ENCODE measurements at regions not wholly inside any gene's neighbourhood (a gene's known extent, or its start where the extent isn't known, plus 50 kb on each side); places are given as distances from the start of the nearest gene placed in this dataset.

GRCh38 chr7:85890244-85890811, 703.5 kb upstream of the SEMA3D start:
- no peaks in the 10 kb centered on the region for H3K27me3 Mint-ChIP-seq (ENCODE audit: low read depth)
- no peaks in the 10 kb centered on the region for H3K36me3 Mint-ChIP-seq (ENCODE audit: low read depth)
- H3K9me3 Mint-ChIP-seq = no peaks in the 10 kb centered on the region
- no peaks in the 10 kb centered on the region for H3K4me1 Mint-ChIP-seq (ENCODE audit: low read depth)
- no peak for DNase-seq (ENCODE audit: low spot score)
- intact Hi-C loops (cut with micrococcal nuclease) = no loop called here
- H3K27ac Mint-ChIP-seq = no peak overlapping the region
- H3K4me3 Mint-ChIP-seq (ENCODE audit: low read depth) = no peak overlapping the region

- no peak overlapping the region for H3K27ac Mint-ChIP-seq
- no peaks in the 10 kb centered on the region for H3K36me3 Mint-ChIP-seq (ENCODE audit: low read depth)
- intact Hi-C loops (cut with micrococcal nuclease) = no loop called here
- no peaks in the 10 kb centered on the region for H3K9me3 Mint-ChIP-seq
- H3K4me1 Mint-ChIP-seq (ENCODE audit: low read depth) = no peaks in the 10 kb centered on the region
- H3K27me3 Mint-ChIP-seq (ENCODE audit: low read depth) = no peaks in the 10 kb centered on the region
- H3K4me3 Mint-ChIP-seq (ENCODE audit: low read depth) = no peak overlapping the region
- no peak for DNase-seq (ENCODE audit: low spot score)
Observed at GRCh38 chr7:85887133-85887532, 700.3 kb upstream of the SEMA3D start.

- Mint-ChIP-seq H3K4me3 (ENCODE audit: low read depth) (no peak overlapping the region), H3K4me1 (ENCODE audit: low read depth) (no peaks in the 10 kb centered on the region), H3K27me3 (ENCODE audit: low read depth) (no peaks in the 10 kb centered on the region), H3K9me3 (no peaks in the 10 kb centered on the region), H3K27ac (no peak overlapping the region), H3K36me3 (ENCODE audit: low read depth) (no peaks in the 10 kb centered on the region)
- DNase-seq (ENCODE audit: low spot score) = no peak
- intact Hi-C loops (cut with micrococcal nuclease) = no loop called here
Observed at GRCh38 chr7:85882335-85882734, 695.5 kb upstream of the SEMA3D start.

- Mint-ChIP-seq H3K9me3 (peaks cover 11% of the 10 kb centered on the region), H3K4me3 (ENCODE audit: low read depth) (no peak overlapping the region), H3K36me3 (ENCODE audit: low read depth) (no peaks in the 10 kb centered on the region), H3K27ac (no peak overlapping the region), H3K27me3 (ENCODE audit: low read depth) (no peaks in the 10 kb centered on the region), H3K4me1 (ENCODE audit: low read depth) (no peaks in the 10 kb centered on the region)
- intact Hi-C loops (cut with micrococcal nuclease) = no loop called here
- no peak for DNase-seq (ENCODE audit: low spot score)
Observed at GRCh38 chr7:85875398-85875797, 688.5 kb upstream of the SEMA3D start.

GRCh38 chr7:85866540-85866939, 679.7 kb upstream of the SEMA3D start:
- Mint-ChIP-seq H3K27ac (no peak overlapping the region), H3K27me3 (ENCODE audit: low read depth) (no peaks in the 10 kb centered on the region), H3K4me3 (ENCODE audit: low read depth) (no peak overlapping the region), H3K4me1 (ENCODE audit: low read depth) (no peaks in the 10 kb centered on the region), H3K36me3 (ENCODE audit: low read depth) (no peaks in the 10 kb centered on the region), H3K9me3 (peaks cover 26% of the 10 kb centered on the region)
- DNase-seq (ENCODE audit: low spot score) = no peak
- intact Hi-C loops (cut with micrococcal nuclease) = no loop called here

GRCh38 chr7:85851571-85852193, 664.8 kb upstream of the SEMA3D start:
- intact Hi-C loops (cut with micrococcal nuclease) = no loop called here

GRCh38 chr7:85850381-85850780, 663.5 kb upstream of the SEMA3D start:
- DNase-seq (ENCODE audit: low spot score) = no peak
- H3K4me3 Mint-ChIP-seq (ENCODE audit: low read depth) = no peak overlapping the region
- intact Hi-C loops (cut with micrococcal nuclease) = no loop called here
- H3K36me3 Mint-ChIP-seq (ENCODE audit: low read depth) = no peaks in the 10 kb centered on the region
- H3K4me1 Mint-ChIP-seq (ENCODE audit: low read depth) = no peaks in the 10 kb centered on the region
- no peaks in the 10 kb centered on the region for H3K9me3 Mint-ChIP-seq
- no peak overlapping the region for H3K27ac Mint-ChIP-seq
- no peaks in the 10 kb centered on the region for H3K27me3 Mint-ChIP-seq (ENCODE audit: low read depth)

More at GRCh38 chr7:85851571-85852193, 664.8 kb upstream of the SEMA3D start:
- no peak overlapping the region for H3K4me3 Mint-ChIP-seq (ENCODE audit: low read depth)
- H3K36me3 Mint-ChIP-seq (ENCODE audit: low read depth) = no peaks in the 10 kb centered on the region
- H3K9me3 Mint-ChIP-seq = no peaks in the 10 kb centered on the region
- H3K27ac Mint-ChIP-seq = no peak overlapping the region
- no peaks in the 10 kb centered on the region for H3K4me1 Mint-ChIP-seq (ENCODE audit: low read depth)
- H3K27me3 Mint-ChIP-seq (ENCODE audit: low read depth) = no peaks in the 10 kb centered on the region
- no peak for DNase-seq (ENCODE audit: low spot score)

GRCh38 chr7:85840554-85840953, 653.7 kb upstream of the SEMA3D start:
- intact Hi-C loops (cut with micrococcal nuclease) = no loop called here
- Mint-ChIP-seq H3K36me3 (ENCODE audit: low read depth) (no peaks in the 10 kb centered on the region), H3K9me3 (no peaks in the 10 kb centered on the region), H3K27me3 (ENCODE audit: low read depth) (no peaks in the 10 kb centered on the region), H3K4me3 (ENCODE audit: low read depth) (no peak overlapping the region), H3K4me1 (ENCODE audit: low read depth) (no peaks in the 10 kb centered on the region), H3K27ac (no peak overlapping the region)
- DNase-seq (ENCODE audit: low spot score) = no peak

GRCh38 chr7:85833066-85833465, 646.2 kb upstream of the SEMA3D start:
- no peaks in the 10 kb centered on the region for H3K36me3 Mint-ChIP-seq (ENCODE audit: low read depth)
- no peak for DNase-seq (ENCODE audit: low spot score)
- H3K4me3 Mint-ChIP-seq (ENCODE audit: low read depth) = no peak overlapping the region
- H3K27me3 Mint-ChIP-seq (ENCODE audit: low read depth) = no peaks in the 10 kb centered on the region
- no peaks in the 10 kb centered on the region for H3K9me3 Mint-ChIP-seq
- no peaks in the 10 kb centered on the region for H3K4me1 Mint-ChIP-seq (ENCODE audit: low read depth)
- intact Hi-C loops (cut with micrococcal nuclease) = no loop called here
- H3K27ac Mint-ChIP-seq = no peak overlapping the region

GRCh38 chr7:85830982-85831381, 644.1 kb upstream of the SEMA3D start:
- Mint-ChIP-seq H3K36me3 (ENCODE audit: low read depth) (no peaks in the 10 kb centered on the region), H3K27ac (no peak overlapping the region), H3K4me1 (ENCODE audit: low read depth) (no peaks in the 10 kb centered on the region), H3K27me3 (ENCODE audit: low read depth) (no peaks in the 10 kb centered on the region), H3K4me3 (ENCODE audit: low read depth) (no peak overlapping the region), H3K9me3 (no peaks in the 10 kb centered on the region)
- DNase-seq (ENCODE audit: low spot score) = no peak
- intact Hi-C loops (cut with micrococcal nuclease) = no loop called here

GRCh38 chr7:85829817-85830432, 643.1 kb upstream of the SEMA3D start:
- Mint-ChIP-seq H3K4me3 (ENCODE audit: low read depth) (no peak overlapping the region), H3K9me3 (no peaks in the 10 kb centered on the region), H3K36me3 (ENCODE audit: low read depth) (no peaks in the 10 kb centered on the region), H3K27me3 (ENCODE audit: low read depth) (no peaks in the 10 kb centered on the region), H3K4me1 (ENCODE audit: low read depth) (no peaks in the 10 kb centered on the region), H3K27ac (no peak overlapping the region)
- intact Hi-C loops (cut with micrococcal nuclease) = no loop called here
- DNase-seq (ENCODE audit: low spot score) = no peak

GRCh38 chr7:85829176-85829575, 642.3 kb upstream of the SEMA3D start:
- intact Hi-C loops (cut with micrococcal nuclease) = no loop called here
- no peak for DNase-seq (ENCODE audit: low spot score)
- H3K4me1 Mint-ChIP-seq (ENCODE audit: low read depth) = no peaks in the 10 kb centered on the region
- no peaks in the 10 kb centered on the region for H3K36me3 Mint-ChIP-seq (ENCODE audit: low read depth)
- H3K27ac Mint-ChIP-seq = no peak overlapping the region
- H3K9me3 Mint-ChIP-seq = no peaks in the 10 kb centered on the region
- no peaks in the 10 kb centered on the region for H3K27me3 Mint-ChIP-seq (ENCODE audit: low read depth)
- H3K4me3 Mint-ChIP-seq (ENCODE audit: low read depth) = no peak overlapping the region

GRCh38 chr7:85828614-85829013, 641.8 kb upstream of the SEMA3D start:
- no peaks in the 10 kb centered on the region for H3K27me3 Mint-ChIP-seq (ENCODE audit: low read depth)
- H3K9me3 Mint-ChIP-seq = no peaks in the 10 kb centered on the region
- H3K4me1 Mint-ChIP-seq (ENCODE audit: low read depth) = no peaks in the 10 kb centered on the region
- H3K27ac Mint-ChIP-seq = no peak overlapping the region
- intact Hi-C loops (cut with micrococcal nuclease) = no loop called here
- H3K36me3 Mint-ChIP-seq (ENCODE audit: low read depth) = no peaks in the 10 kb centered on the region
- no peak for DNase-seq (ENCODE audit: low spot score)
- no peak overlapping the region for H3K4me3 Mint-ChIP-seq (ENCODE audit: low read depth)

All from activated T-helper 2 cell treated with anti-CD3 and anti-CD28 coated beads, Interferon-gamma antibody, Interleukin-2, Interleukin-4, amounts not matched to agents 10 μg/mL and 5 μg/mL and 100 μg/mL, durations not matched to agents 14 hours and 24 hours and 36 hours (primary cell).